Esophagus muscularis mucosa (tissue), 4 donors: ENCODE measurements at regions not wholly inside any gene's neighbourhood (a gene's known extent, or its start where the extent isn't known, plus 50 kb on each side); places are given as distances from the start of the nearest gene placed in this dataset.

Experiments
- DNase-seq: peaks from one replicate; pipeline ENCODE4 v3.0.0-alpha.2; 2017; ENCODE audit errors: extremely low spot score
- H3K27ac ChIP-seq, 4 donors: fragments of 200-600 bp; sonication (generic); replicated peaks in 1 of 4; 1 replicate in 3 of 4; 2 replicates in 1 of 4; pipeline ENCODE4 v1.5.1; 2016 to 2019; ENCODE audit warnings: mild to moderate bottlenecking in 1 of 4
- H3K27me3 ChIP-seq, 4 donors: fragments of 200-600 bp; sonication (generic); one replicate each; pipeline versions ENCODE4 v1.5.1 to v1.6.0; 2016 to 2019
- H3K36me3 ChIP-seq, 4 donors: fragments of 200-600 bp; sonication (generic); one replicate each; pipeline ENCODE4 v1.5.1; 2016 to 2019
- H3K4me1 ChIP-seq, 4 donors: fragments of 200-600 bp; sonication (generic); one replicate each; pipeline ENCODE4 v1.5.1; 2016 to 2019
- H3K4me3 ChIP-seq, 4 donors: fragments of 200-600 bp; sonication (generic); 1 replicate in 2 of 4; 2 replicates in 2 of 4; pipeline ENCODE4 v1.5.1; 2016 to 2019; ENCODE audit warnings: mild to moderate bottlenecking in 4 of 4, moderate library complexity in 1 of 4
- H3K9me3 ChIP-seq, 4 donors: fragments of 200-600 bp; sonication (generic); 1 replicate in 3 of 4; 2 replicates in 1 of 4; pipeline ENCODE4 v1.5.1; 2016 to 2019
- CTCF ChIP-seq, 3 experiments: fragments of 200-600 bp in 2 of 3; fragments of 450-650 bp in 1 of 3; sonication (generic) in 2 of 3; IDR thresholded peaks; one replicate each; pipeline ENCODE4 v1.5.1; 2017 to 2019; ENCODE audit warnings: antibody characterized with exemption in 3 of 3, mild to moderate bottlenecking in 2 of 3, moderate library complexity in 1 of 3
- EP300 ChIP-seq: sonication (generic); formaldehyde crosslinking; IDR thresholded peaks from one replicate; pipeline ENCODE4 v1.6.1; 2017; ENCODE audit warnings: antibody characterized with exemption
- POLR2A ChIP-seq: fragments of 450-650 bp; IDR thresholded peaks from one replicate; pipeline ENCODE4 v1.6.1; 2017; ENCODE audit warnings: antibody characterized with exemption, moderate library complexity, mild to moderate bottlenecking, low read depth
- POLR2AphosphoS5 ChIP-seq, 2 donors: sonication (generic); formaldehyde crosslinking; IDR thresholded peaks; one replicate each; pipeline ENCODE4 v1.6.1; 2017; ENCODE audit warnings: antibody characterized with exemption in 2 of 2
- WGBS: methylation state at CpG from one replicate; pipeline ENCODE4 v1.1.5; 2018; 5-methylcytosine and 5-hydroxymethylcytosine counted together
- intact Hi-C: fragments of 100-400 bp; cut with DNase I; formaldehyde crosslinking; loops from one replicate; pipeline ENCODE4 v1.15.1; 2023

- Histone ChIP-seq H3K4me3 (no peak overlapping the region), H3K9me3 (no peaks in the 10 kb centered on the region), H3K27ac (peak overlapping the region; percentile 27 to 56 (median 50)), H3K4me1 (peaks cover 14 to 77% (median 64%) of the 10 kb centered on the region in 4 donors), H3K27me3 (no peaks in the 10 kb centered on the region), H3K36me3 (no peaks in the 10 kb centered on the region)
- TF ChIP-seq CTCF (IDR thresholded peaks at IDR 0.05) (no peak), POLR2AphosphoS5 (IDR thresholded peaks at IDR 0.05) (no peak), POLR2A (no peak), EP300 (no peak)
- intact Hi-C loops, result no loop called here
- DNase-seq, result no peak
- WGBS, result 63% methylated on average over 2 of the region's 2 CpGs
These were observed 110.3 kb upstream of the PDE5A start for GRCh38 chr4:119738901-119739300.

GRCh38 chr4:119736559-119736958, 108.0 kb upstream of the PDE5A start:
- no peaks in the 10 kb centered on the region for H3K27me3 ChIP-seq
- peaks cover 17 to 78% (median 72%) of the 10 kb centered on the region in 4 donors for H3K4me1 ChIP-seq
- no peaks in the 10 kb centered on the region for H3K9me3 ChIP-seq
- WGBS, result 61% methylated on average over 2 of the region's 2 CpGs
- intact Hi-C loops, result no loop called here
- DNase-seq, result no peak
- no peaks in the 10 kb centered on the region for H3K36me3 ChIP-seq
- H3K27ac ChIP-seq, result peak overlapping the region; percentile 40 to 84 (median 80)
- TF ChIP-seq POLR2A (no peak), POLR2AphosphoS5 (IDR thresholded peaks at IDR 0.05) (no peak), CTCF (IDR thresholded peaks at IDR 0.05) (no peak), EP300 (no peak)
- no peak overlapping the region for H3K4me3 ChIP-seq

GRCh38 chr4:119735165-119735651, 106.6 kb upstream of the PDE5A start:
- Histone ChIP-seq H3K4me1 (peaks cover 28 to 89% (median 83%) of the 10 kb centered on the region in 4 donors), H3K27me3 (no peaks in the 10 kb centered on the region), H3K27ac (peak overlapping the region; percentile 80 to 84 (median 80)), H3K4me3 (peak overlapping the region in 1 of 4 donors; percentile 2), H3K36me3 (no peaks in the 10 kb centered on the region), H3K9me3 (no peaks in the 10 kb centered on the region)
- 31% methylated on average over 1 of the region's 1 CpG for WGBS
- peak in 1 of 2 donors; percentile 10 for TF ChIP-seq POLR2AphosphoS5 (IDR thresholded peaks at IDR 0.05)
- no peak for TF ChIP-seq CTCF (IDR thresholded peaks at IDR 0.05)
- TF ChIP-seq EP300, result no peak
- TF ChIP-seq POLR2A, result no peak
- DNase-seq, result no peak
- intact Hi-C loops, result no loop called here

- TF ChIP-seq EP300 (no peak), POLR2AphosphoS5 (IDR thresholded peaks at IDR 0.05) (no peak), POLR2A (no peak), CTCF (IDR thresholded peaks at IDR 0.05) (no peak)
- Histone ChIP-seq H3K27me3 (no peaks in the 10 kb centered on the region), H3K4me3 (no peak overlapping the region), H3K27ac (peak overlapping the region; percentile 80 to 84 (median 80)), H3K4me1 (peaks cover 40 to 85% (median 81%) of the 10 kb centered on the region in 4 donors), H3K9me3 (peaks cover 0 to 4% (median 0%) of the 10 kb centered on the region in 4 donors), H3K36me3 (no peaks in the 10 kb centered on the region)
- no peak for DNase-seq
- intact Hi-C loops, result loop anchor here (5.0 kb wide), 1 partner anchor 51 kb away; no protein-coding TSS in a partner anchor
- 100% methylated on average over 1 of the region's 1 CpG for WGBS
These were observed 104.8 kb upstream of the PDE5A start for GRCh38 chr4:119733431-119733830.

- WGBS, result 97% methylated on average over 5 of the region's 5 CpGs
- H3K4me1 ChIP-seq, result peaks cover 40 to 86% (median 78%) of the 10 kb centered on the region in 4 donors
These were observed 103.2 kb upstream of the PDE5A start for GRCh38 chr4:119731778-119732177.

More at GRCh38 chr4:119731778-119732177, 103.2 kb upstream of the PDE5A start:
- H3K27ac ChIP-seq, result peak overlapping the region; percentile 58 to 84 (median 80)
- peaks cover 0 to 5% (median 0%) of the 10 kb centered on the region in 4 donors for H3K9me3 ChIP-seq
- no peaks in the 10 kb centered on the region for H3K36me3 ChIP-seq
- intact Hi-C loops, result loop anchor here (5.0 kb wide), 1 partner anchor 49 kb away; no protein-coding TSS in a partner anchor
- no peak for TF ChIP-seq POLR2A
- TF ChIP-seq EP300, result no peak
- TF ChIP-seq CTCF (IDR thresholded peaks at IDR 0.05), result no peak
- TF ChIP-seq POLR2AphosphoS5 (IDR thresholded peaks at IDR 0.05), result no peak
- no peaks in the 10 kb centered on the region for H3K27me3 ChIP-seq
- H3K4me3 ChIP-seq, result no peak overlapping the region
- no peak for DNase-seq
